HG03103 (cell line): ENCODE measurements at regions not wholly inside any gene's neighbourhood (a gene's known extent, or its start where the extent isn't known, plus 50 kb on each side); places are given as distances from the start of the nearest gene placed in this dataset.
"Not testable (repeated sequence)": the region's sequence is repeated elsewhere in the genome, so short reads cannot be mapped to it uniquely, and the experiment has no call there.

Experiments
- ATAC-seq: cut with Tn5 transposase; IDR thresholded peaks from one replicate; pipeline ENCODE4 v1.9.1; 2021; ENCODE audit warnings: low read depth; ENCODE audit not compliant: unreplicated experiment

- no peak for ATAC-seq
These were observed 1827.3 kb upstream of the FLRT2 start for GRCh38 chr14:83702619-83703018.

- ATAC-seq = no peak
These were observed 1823.6 kb upstream of the FLRT2 start for GRCh38 chr14:83706231-83706954.

- ATAC-seq = no peak
These were observed 1822.9 kb upstream of the FLRT2 start for GRCh38 chr14:83707056-83707455.

GRCh38 chr14:83709116-83709515 is 1820.8 kb upstream of the FLRT2 start:
- no peak for ATAC-seq

- ATAC-seq = no peak
These were observed 1818.9 kb upstream of the FLRT2 start for GRCh38 chr14:83711046-83711445.

- ATAC-seq = no peak
These were observed 1817.4 kb upstream of the FLRT2 start for GRCh38 chr14:83712418-83713129.

GRCh38 chr14:83713732-83714131 is 1816.2 kb upstream of the FLRT2 start:
- no peak for ATAC-seq

- ATAC-seq = no peak
These were observed 1815.8 kb upstream of the FLRT2 start for GRCh38 chr14:83714151-83714550.

- not testable (repeated sequence) for ATAC-seq
These were observed 1810.5 kb upstream of the FLRT2 start for GRCh38 chr14:83719435-83719834.

- ATAC-seq = no peak
These were observed 1796.3 kb upstream of the FLRT2 start for GRCh38 chr14:83733670-83734069.

GRCh38 chr14:83734431-83734830 is 1795.5 kb upstream of the FLRT2 start:
- ATAC-seq = no peak

GRCh38 chr14:83741269-83741668 is 1788.7 kb upstream of the FLRT2 start:
- no peak for ATAC-seq

- ATAC-seq = no peak
These were observed 1785.7 kb upstream of the FLRT2 start for GRCh38 chr14:83744224-83744623.

- ATAC-seq = no peak
These were observed 1785.1 kb upstream of the FLRT2 start for GRCh38 chr14:83744891-83745290.

- no peak for ATAC-seq
These were observed 1783.6 kb upstream of the FLRT2 start for GRCh38 chr14:83746336-83746735.

- ATAC-seq = no peak
These were observed 1772.0 kb upstream of the FLRT2 start for GRCh38 chr14:83757916-83758315.

GRCh38 chr14:83764656-83765599 is 1765.0 kb upstream of the FLRT2 start:
- no peak for ATAC-seq

- no peak for ATAC-seq
These were observed 1752.4 kb upstream of the FLRT2 start for GRCh38 chr14:83777516-83777915.

GRCh38 chr14:83779266-83779665 is 1750.7 kb upstream of the FLRT2 start:
- no peak for ATAC-seq

GRCh38 chr14:83780321-83780720 is 1749.6 kb upstream of the FLRT2 start:
- ATAC-seq = no peak

GRCh38 chr14:83798421-83798820 is 1731.5 kb upstream of the FLRT2 start:
- no peak for ATAC-seq
